Stimulated activated CD4-positive, alpha-beta T cell treated with anti-CD3 and anti-CD28 coated beads, TNF-alpha, amount 100 ng/mL, for 1 hour (primary cell): ENCODE measurements at regions not wholly inside any gene's neighbourhood (a gene's known extent, or its start where the extent isn't known, plus 50 kb on each side); places are given as distances from the start of the nearest gene placed in this dataset.

ENCODE experiments used
- DNase-seq, 3 donors: peaks; one replicate each; pipeline ENCODE4 v3.0.0-alpha.2; 2020; ENCODE audit warnings: low read depth in 3 of 3, low spot score in 1 of 3

DNA sequence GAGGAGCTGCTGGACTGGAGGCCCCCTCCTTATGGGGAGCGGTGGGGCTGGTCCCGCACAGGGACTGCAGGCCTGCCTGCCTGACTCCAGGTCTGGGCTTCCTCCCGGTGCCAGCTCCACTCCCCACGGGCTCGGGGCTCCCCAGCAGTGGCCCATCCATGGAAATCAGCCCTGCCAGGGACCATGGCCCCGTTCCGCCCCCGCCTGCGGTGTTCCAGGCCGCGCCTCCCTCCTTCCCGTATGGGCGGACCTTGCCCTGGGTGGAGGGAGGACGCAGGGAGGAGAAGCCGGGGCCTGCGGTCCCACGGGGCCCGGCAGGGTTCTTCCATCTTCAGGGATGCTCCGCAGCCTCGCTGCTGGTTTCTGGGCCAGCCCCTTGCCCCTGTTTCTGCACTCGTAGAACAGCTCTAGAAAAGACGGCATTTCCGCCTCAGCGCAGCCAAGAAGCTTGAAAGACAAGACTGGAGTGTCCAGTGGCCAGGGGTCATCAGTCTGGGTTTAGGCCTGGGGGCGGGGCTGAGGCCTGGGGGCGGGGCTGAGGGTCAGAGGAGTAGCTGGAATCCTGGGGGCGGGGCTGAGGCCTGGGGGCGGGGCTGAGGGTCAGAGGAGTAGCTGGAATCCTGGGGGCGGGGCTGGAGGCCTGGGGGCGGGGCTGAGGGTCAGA, 1330.6 kb downstream of the BRD1 start:
- DNase-seq, result no peak

DNA sequence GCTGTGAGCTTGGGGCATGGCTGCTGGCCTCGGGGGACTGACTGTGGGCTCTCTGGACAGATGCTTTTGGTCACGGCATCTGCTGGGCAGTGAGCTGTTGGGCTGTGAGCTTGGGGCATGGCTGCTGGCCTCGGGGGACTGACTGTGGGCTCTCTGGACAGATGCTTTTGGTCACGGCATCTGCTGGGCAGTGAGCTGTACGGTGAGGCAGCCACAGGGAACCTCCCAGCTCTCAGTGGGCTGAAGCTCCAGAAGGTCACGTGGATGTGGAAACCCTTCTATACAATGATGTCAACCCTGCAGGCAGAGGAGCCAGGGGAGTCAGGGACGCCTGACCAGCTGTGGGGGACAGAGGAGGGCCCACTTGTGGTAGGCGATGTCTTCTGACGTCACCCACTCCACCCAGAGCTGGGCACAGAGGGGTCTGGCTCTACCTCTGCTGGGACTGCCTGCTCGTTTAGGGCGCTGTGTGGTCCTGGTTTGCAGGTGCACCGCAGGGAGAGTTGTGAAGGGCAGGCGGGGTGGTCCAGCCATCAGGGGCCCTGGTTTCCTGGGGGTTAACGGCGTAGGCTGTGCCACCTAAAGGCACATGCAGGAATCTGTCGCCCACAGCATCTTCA, 1331.3 kb downstream of the BRD1 start:
- no peak for DNase-seq

DNA sequence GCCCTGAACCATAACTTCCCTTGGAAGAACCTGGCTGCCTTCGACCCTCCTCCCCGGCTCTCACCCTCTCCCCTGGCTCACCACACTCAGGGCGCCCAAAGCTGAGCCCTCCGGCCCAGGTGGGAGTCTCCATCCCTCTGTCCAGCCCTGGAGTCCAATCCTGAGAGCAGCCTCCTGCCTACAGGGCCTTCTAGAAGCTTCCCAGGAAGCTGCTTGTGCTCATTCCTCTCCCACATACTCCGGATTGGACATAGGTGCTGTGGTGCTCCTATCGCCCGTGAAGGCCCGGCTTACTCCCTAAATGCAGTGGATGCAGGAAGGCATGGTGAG, 1332.0 kb downstream of the BRD1 start:
- no peak for DNase-seq

DNA sequence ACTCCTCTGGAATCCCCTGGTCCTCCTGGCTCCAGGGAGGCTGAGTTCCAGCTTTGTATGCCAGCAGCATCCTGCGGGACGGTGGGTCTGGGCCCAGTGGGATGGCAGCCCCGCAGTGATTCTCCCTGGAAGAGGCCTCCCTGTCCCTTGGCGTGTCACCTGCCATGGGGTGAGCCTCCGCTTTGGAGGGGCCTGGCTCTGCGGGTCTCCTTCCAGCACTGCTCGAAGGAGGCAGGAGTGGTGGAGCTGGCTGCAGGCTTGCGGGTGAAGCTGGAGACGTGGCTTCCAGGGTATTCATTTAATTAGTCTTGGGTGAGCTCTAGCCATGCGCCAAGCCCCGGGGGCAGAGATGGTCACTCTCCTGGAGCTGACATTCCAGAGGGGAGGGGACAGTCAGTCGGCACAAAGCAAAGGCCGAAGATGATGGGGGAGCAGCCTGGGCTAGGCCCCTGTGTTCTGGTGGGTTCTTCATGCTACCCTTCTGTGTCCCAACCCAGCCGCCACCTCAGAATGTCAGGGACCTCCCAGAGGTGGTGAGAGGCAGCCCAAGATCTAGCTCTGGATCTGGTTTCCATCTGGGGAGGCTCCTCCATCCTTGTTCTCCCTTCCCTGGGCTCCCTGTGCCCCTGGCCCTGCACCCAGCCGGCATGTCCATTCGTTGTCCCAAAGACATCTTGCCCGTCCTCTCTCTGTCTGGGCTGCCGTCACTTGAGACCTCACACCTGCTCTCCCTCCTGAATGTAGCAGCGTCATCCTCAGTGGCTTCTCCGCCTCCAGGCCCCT, 1332.5 kb downstream of the BRD1 start:
- no peak for DNase-seq

DNA sequence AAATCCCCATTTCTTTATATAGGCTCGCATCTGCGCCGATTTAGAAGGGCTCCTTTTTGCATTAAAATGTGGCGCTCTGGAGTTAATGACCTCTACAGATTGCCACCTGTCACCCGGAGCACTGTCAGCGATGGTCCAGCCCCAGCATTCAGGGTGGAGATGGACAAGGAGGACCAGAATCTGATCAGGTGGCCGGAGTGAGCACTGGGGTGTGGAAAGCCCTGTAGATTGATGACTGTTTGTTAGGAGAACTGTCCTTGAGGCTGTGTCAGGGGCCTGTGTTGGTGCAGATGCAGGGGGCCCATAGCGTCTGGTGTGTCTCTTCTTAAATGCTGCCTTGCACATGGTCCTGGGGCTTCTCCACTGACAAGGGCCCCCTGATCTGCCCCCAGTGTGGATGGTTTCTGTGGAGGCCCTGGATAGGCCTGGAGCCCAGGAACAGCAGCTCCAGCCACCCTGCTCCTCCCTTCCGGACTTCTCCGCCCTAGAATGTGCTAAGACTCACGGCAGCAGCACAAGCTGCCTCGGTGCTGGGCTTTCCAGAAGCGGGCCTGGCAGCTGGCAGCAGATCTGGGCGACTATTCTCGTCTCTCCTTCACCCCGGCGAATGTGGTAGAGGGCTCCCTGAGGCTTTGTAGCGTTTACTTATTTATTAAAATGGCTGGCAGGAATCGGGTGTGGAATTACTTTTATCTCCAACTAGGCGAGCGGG, 1333.3 kb downstream of the BRD1 start:
- no peak for DNase-seq

DNA sequence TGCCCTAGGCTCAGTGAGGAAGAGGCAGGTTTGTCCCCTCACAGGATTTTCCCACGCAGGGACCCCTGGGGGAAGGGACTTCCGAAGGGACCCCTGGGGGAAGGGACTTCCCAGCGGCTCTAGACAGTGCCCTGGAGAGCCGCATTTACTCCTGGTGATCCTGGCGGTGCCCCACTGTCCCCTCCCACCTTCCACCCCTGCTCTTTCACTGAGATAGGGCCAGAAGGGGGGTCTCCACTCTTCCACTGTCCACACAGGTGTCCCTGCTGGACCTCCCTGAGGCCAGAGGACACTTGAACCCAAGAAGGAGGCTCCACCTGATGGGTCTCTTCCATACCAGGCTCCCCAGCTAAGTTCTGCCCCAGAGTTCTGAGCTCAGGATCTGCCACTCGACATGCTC, 1333.9 kb downstream of the BRD1 start:
- no peak for DNase-seq

DNA sequence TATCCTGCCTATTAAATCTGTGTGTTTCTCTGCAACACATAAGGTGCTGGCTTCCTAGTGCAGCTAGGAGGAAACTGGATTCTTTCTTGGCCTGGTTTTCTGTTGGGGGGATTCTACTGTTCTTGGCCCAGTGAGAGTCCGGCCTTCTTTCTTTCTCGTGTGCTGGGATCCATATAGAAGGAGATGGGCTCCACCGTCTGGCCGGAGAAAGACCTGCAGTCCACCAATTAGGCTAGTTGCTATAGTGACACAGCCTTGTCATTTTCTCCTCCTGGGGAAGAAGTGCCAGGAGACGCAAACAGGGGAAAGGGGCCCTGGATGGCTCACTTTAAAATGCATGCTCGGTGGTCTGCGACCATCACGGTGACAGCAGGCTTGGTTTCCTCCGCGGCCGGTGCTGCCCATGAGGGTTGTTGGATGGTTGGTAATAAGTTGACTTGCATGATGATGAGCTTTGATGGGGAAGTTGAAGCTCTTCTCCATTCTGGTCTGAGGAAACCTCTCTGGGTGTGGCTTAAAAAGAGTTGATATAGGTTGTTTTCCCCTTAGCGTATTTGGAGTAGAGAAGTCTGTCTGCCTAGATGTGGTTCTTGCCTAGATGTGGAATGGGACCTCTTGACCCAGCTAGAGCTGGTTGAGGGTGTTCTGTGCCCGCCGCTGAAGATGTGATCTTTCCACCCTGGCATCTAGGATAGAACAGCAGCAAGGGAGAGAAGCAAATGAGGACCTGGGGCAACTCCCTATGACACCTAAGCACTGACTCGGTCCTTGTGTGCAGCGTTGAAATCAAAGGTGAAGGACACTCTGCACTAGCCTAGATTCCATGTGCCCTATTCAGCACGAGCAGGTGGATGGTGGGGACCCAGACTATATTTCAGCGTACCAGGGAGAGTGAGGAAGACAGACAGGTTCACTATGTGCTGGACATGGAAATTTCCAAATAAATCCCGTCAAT, 1335.0 kb downstream of the BRD1 start:
- no peak for DNase-seq

DNA sequence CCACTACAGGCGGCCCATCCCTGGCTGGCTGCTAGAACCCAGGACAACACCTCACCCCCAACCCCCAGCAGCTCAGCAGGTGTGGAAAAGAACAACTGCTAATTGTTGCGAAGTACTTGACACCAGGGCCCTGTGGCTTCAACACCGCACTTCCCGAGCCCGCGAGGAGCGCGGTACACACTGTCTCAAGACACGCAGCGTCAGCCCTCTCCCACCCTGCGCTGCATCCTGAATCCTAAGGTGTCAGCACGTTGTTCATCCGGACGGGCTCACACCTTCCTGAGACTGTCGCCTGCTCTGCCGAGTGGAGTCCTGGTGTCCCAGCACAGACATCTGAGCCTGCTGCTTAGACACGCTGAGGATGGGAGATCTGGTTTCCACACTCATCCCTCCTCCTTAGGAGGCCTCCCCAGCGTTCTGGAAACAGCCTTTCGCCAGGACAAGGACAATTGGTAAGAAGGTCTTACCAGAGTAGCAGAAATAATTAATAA, 1336.2 kb downstream of the BRD1 start:
- DNase-seq, result no peak

DNA sequence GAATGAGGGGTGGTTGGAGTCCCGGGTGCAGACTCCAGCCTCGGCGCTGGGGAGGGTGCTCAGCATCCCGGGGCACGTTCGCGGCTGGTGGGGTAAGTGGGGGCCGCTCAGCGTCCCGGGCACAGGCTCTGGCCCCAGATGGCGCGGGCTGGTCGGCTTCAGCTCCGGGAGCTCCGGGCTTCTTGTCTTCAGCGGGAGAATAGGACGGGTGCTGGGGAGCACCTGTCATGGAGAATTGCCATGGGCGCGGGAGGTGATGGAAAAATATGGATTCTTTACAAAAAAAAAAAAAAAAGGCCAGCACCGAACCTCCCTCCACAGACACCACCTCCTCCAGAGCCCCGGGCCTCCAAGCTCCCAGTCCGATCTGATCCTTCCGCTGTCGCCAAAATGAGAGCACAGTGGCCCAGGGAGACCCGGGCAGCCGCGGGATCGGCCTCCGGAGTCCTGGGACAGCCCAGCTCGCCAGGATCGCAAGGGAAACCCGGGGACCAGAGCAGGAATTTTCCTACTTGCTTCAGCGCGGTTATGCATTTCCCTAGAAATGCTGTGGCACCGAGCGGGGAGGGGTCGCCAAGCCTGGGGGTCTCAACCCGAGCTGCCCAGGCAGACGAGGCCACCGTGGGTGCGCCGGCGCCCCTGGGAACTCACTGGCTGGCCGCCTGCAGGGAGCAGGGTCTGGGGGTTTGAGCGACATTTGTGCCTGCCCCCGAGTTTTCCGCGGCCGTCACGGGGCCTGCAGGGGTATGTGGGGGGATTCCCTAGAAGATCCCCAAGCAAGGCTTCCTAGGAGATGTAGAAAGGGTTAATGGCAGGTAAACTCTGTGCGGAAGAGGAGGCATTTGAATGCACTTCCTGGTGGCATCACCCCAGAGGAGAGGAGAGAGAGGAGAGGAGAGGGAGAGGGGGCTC, 1336.9 kb downstream of the BRD1 start:
- no peak for DNase-seq

DNA sequence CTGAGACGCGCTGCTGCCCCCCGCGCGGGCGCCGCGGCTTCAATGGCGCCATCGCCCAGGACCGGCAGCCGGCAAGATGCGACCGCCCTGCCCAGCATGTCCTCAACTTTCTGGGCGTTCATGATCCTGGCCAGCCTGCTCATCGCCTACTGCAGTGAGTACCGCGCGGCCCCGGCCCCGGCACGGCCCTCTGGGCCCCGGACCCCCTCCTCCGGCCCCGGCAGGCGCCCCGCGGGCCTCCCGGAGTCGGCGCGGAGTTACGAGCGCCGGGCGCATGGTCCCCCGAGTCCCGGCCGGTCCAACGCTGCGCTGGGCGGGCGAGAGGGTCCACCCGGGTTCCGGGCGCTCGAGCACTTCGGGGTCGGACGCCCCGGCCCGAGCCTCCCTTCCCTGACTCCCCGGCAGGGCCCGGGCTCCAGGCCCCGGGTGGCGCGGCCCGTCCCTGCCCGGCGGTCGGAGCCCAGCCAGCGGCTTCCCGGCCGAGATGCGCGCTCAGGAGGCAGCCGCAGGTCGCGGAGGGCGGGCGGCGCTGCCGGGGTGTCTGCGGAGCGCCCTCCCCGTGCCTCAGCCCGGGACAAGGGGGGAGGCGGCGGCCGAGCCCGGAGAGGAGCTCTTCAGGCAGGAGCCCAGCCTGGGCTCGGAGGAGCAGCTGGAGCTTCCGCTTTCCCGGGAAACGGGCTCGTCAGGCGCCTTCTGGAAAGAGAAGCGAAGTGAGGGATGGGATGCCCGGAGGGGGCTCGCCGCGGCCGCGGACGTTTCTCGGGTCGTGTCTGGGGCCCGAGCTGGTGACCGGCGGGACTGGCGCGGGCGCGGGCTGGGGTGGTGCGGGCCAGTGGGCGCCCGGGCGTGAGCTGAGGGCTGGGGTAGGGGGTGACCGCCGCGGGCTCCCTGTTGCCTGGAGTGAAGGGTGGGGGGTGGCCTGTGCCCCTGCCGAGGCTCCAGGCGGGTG, 1337.8 kb downstream of the BRD1 start:
- no peak for DNase-seq

DNA sequence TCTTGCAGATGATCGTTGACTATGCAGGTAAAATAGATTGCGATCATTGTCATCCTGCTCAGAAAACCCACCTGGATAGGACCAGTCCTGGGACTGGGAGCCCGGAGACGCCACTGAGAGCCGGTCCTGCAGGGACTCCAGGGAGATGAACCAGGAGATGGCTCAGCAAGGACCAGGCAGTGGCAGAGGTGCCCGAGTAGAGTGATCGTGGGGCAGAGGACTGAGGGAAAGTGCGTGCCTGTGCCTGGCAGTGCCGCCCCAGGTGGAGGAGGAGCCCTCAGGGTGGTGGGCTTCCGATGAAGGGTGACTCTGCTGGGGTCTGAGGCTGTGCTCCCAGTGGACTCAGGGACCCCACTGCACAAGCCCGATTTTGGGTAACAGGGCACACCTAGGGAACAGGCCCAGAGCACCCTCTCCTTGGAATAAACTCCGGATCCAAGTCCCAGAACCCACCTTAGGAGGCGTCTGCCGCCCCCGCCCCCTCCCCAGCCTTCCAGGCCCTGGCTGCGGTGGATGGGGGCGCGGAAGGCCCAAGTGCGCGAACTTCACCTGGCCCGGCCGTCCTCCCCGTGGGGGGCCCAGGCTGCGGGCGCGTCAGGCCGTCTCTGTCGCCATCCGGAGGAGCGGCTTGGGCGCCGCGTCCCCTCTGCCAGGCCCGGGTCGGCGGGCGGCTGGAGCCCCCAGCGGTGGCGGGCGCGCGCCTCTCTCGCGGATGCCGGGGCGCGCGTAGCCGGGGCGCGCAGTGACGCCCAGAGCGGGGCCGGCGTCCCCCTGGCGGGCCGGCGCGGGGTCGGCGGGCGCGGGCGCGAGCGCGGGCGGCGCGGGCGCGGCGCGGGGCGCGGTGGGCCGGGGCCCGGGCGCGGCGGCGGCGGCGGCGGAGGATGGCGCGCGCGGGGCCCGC, 1338.8 kb downstream of the BRD1 start:
- DNase-seq, result no peak

DNA sequence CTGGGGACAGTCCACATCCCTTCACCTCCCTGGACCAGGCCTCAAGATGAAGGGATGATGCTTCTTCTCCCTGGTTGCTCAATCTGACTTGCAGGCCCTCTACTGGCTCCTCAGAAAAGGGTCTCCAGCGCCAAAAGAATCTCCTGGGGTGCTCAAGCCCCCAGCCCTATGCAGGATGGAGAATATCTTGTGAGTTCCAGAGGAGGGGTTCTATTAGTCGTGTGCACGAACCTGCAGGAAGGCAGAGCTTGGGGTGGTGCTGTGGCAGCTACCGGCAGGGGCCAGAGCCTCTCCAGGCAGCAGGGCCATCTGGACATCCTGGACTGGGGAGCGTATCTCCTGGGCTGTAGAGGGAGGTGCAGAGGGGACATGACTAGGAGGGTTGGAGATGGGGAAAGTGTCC, 1339.5 kb downstream of the BRD1 start:
- DNase-seq, result no peak

DNA sequence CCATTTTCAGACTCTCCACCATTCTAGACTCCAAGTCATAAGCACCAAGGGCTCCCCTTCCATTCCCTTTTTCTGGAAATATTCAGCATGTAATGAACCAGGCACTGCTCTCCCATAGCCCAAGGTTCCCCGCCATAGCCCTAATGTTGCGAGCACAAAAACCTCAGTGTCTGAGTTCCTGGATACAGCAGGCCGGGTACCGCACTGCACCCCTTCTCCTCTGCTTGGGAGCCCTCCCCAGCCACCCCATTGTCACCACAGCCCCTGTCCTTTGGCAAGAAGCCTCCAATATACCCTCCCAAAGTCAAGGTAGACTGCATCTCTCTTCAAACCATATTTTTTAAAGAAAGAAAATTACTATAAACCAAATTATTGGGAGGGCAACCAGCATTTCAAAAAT, 1341.1 kb downstream of the BRD1 start:
- DNase-seq, result no peak

DNA sequence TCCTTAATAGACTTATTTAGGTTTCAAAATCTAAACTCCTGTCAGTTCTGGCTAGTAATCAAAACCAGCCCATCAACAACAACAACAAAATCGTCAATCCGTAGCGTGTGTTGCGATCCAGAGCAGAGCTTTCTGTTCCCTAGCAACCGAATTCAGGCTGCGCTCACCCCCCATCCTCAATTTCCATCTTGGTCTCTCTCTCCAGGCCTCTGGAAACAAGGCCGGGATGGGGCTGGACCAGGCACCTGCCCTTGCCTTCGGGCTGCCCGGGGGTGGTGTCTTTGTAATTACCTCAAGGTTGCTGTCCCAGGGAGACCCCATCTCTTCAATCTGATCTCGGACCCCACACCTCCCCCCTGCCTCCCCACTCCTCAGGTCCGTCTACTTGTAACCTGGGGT, 1341.5 kb downstream of the BRD1 start:
- DNase-seq, result no peak

DNA sequence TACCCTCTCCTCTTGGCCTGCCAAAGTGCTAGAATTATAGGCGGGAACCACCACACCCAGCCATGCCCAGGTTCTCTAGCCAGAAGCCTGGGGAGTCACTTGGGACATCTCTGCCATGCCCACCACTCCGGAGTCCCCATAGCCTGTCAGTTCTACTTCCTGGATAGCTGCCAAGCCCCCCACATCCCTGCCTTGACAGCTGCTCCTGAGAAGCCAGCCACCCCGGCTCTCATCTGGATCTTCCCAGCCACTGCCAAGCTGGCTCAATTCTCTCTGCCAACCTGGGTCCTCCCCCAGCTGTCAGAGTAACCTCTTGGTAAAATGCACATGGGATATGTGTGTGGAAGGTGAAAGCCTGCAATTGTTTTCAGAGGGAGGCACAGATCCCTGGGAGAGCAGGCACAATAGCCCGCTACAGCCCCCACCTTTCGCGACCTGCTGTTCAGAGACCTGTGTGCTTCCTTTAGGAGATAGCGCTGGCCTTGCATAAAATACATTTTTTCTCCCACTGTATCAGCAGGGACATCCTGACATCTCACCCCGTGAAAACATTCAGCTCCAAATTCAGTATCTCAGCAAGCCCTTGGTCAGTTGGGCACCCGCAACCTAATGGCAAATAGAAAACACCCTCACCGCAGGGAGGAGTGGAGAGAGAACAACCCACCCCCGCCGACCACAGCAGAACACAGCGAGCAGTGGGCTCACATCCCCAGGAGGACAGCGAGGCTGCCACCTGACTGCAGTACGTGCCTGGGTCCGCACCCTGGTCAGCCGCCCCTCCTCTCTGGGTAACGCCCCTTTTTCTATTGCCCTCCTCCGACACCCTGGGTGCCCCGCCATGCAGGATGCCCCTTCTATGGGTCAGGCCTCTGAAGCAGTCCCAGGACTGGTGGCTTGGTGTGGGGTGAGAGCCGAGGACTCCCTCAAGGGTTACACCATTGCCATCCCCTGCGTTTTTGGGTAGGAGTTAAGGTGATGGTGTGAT, 1342.2 kb downstream of the BRD1 start:
- no peak for DNase-seq
